HG02763 (cell line): ENCODE measurements at regions not wholly inside any gene's neighbourhood (a gene's known extent, or its start where the extent isn't known, plus 50 kb on each side); places are given as distances from the start of the nearest gene placed in this dataset.
"Not testable (repeated sequence)": the region's sequence is repeated elsewhere in the genome, so short reads cannot be mapped to it uniquely, and the experiment has no call there.

ENCODE experiments used
- ATAC-seq: cut with Tn5 transposase; IDR thresholded peaks from one replicate; pipeline ENCODE4 v1.9.1; 2021; ENCODE audit warnings: mild to moderate bottlenecking, moderate library complexity; ENCODE audit not compliant: unreplicated experiment

DNA sequence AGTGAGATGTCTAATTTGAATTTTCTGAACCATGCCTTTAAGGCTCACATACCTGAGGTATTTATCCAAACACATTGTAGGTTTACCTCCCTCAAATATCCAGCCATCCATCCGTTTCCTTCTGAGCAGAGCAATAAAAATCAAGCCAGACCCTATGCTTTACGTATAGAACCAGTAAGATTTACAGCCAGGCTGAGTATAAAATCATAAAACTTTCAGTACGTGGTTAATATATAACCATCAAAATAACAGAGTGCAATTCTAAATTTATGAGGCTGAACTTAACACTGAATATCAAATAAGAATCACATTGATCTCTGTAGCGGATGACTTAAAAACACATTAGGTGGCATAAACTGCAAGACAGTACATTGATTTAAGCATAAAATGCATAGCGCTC, 877.9 kb upstream of the WWC1 start:
- no peak for ATAC-seq

DNA sequence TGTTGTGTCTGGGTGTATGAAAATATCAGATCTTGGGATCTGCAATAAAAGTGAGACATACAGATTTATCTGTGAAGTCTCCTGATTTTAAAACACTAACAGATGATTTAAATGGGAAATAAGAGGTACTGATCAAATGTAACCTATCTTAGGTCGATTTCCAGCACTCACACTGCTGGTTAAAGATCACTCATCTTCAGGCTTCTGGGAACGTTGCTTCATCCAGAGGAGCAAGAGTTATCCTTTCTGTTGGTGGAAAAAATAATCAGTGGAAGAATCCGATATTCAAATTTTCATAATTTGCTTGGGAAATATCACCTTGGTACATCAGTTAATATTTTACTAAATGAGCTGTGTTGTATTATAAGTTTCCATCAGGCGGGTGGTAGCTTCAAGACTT, 876.8 kb upstream of the WWC1 start:
- no peak for ATAC-seq

DNA sequence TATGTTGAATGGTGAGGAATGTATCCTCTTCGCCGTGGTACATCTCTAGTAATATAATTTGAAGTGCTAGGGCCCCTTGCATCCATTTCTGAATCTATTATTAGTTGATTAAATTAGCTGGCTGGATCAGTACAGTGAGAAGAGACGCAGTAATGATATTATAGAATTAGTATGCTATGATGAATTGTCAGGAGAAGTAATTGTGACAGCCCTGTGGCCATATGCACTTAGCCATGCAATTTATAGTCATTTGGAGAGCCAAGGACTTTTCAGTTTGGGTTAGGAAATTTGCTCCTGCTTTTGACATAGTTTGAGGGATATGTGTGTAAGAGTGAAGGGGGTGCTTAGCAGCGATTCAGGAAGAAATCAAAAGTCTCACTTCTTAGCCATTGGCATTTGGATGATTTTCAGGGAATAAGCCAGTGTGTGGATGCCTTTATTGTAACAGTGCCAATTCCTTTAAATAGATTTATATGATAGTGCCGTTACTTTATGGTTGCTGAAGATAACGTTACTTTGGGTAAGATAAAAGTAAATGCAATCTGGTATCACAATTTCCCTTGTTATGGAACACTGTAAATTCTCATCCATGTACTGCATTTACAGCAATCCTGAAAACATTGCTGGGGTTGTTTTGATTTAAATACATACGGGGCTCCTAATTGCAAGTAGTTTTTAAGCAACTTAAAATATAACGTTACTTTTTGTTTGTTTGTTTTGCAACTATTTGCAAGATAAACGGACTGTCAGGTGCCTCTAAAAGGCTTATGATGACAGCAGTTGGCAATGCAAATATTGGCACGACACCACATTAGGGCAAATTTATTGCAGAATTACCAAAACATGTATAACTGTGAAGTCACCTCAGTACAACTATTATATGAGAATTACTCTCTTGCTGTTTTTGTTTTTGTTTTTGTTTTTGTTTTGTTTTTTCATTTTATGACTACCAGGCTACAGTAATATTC, 875.4 kb upstream of the WWC1 start:
- no peak for ATAC-seq

DNA sequence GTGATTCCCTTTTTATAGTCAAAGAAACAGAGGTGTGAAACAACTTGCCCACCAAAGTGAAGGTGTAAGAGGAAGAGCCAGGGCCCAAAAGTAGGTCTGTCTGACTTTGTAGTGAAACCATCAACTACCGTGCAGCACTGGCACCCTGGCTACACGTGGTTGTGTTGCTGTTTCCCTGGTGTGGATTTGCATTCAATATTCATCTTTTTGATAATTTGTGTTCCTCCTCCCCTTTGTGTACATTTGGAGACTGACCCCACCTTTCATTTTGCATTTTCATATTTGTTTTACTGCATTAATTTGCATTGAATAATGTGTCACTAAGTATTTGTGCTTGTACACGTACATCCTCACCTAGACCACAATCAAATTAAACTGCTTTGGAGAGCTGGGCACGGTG, 873.8 kb upstream of the WWC1 start:
- no peak for ATAC-seq

DNA sequence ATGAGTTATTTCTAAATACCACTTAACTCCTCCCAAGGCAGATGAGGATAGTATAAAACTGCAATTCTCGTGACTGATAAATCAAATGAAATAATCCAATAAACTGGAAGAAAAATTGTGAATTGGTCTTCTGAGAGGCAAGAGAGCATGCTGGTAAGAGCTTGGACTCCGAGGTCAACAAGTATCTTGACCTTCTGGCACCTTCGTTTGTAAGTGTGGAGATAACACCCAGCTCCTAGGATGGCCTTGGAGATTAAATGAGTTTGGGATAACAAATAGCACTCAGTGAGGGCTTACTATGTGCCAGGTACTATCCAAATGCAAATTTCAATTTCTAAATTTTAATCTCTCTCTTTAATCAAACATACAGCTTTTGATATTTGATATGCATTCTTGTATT, 866.3 kb upstream of the WWC1 start:
- ATAC-seq: no peak

DNA sequence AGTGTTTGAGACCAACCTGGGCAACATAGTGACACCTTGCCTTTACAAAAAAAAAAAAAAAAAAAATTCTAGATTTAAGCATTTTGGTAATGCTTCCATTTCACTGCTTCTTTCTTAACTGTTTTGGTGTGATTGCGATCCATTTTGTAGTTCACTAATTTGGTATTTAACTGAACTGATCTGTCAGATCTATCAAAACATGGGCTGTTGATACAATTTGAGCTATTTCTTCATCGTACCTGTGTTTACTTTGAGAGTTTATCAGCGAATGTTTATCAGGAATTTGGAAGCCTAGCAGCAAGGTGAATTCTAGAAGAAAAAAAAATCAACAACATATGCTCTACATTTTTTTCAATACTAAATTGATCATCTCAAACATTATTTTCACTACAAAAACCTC, 864.9 kb upstream of the WWC1 start:
- ATAC-seq: no peak

DNA sequence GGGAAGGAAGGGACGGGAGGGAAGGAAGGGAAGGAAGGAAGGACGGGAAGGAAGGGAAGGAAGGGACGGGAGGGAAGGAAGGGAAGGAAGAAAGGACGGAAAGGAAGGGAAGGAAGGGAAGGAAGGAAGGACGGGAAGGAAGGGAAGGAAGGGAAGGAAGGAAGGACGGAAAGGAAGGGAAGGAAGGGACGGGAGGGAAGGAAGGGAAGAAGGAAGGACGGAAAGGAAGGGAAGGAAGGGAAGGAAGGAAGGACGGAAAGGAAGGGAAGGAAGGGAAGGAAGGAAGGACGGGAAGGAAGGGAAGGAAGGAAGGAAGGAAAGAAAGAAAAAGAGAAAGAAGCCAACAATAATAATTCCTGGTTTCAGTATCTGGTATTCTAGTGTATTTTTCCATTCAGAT, 863.8 kb upstream of the WWC1 start:
- ATAC-seq: not testable (repeated sequence)

DNA sequence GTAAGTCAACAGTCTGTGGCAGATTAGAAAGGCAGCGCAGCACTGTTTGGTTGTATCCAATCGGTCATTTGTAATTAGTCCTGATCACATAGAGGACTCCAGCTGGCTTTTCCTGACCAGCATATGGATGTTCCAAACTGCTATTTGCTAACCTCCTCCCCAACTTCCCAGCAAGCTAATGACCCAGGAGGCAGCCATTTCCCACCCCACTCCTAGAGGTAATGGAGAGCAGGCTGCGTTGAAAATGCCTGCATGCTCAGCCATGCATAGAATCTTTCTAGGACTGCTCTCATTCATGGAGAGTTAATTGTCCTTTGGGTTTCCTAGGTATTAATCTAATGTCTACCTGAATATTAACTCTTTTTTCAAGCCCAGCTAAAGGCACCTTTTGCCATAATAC, 850.6 kb upstream of the WWC1 start:
- no peak for ATAC-seq

DNA sequence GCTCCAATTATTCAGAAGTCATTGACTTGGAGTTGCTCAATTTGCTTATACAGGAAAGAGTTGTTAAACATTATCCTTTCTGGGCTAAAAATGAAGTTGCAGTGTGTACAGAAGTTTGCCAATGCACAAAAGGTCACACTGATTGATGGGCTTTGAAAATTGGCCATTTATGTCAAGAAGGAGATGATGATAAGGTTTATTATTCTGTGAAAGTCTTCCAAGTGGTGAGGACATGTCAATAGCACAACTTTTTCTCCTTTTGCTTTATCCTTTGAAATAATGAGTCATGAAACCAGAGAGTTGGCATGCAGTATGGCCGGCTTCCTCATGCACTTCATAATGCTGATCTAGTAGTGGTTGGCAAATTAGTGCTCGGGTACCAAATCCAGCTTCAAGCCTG, 848.5 kb upstream of the WWC1 start:
- no peak for ATAC-seq

DNA sequence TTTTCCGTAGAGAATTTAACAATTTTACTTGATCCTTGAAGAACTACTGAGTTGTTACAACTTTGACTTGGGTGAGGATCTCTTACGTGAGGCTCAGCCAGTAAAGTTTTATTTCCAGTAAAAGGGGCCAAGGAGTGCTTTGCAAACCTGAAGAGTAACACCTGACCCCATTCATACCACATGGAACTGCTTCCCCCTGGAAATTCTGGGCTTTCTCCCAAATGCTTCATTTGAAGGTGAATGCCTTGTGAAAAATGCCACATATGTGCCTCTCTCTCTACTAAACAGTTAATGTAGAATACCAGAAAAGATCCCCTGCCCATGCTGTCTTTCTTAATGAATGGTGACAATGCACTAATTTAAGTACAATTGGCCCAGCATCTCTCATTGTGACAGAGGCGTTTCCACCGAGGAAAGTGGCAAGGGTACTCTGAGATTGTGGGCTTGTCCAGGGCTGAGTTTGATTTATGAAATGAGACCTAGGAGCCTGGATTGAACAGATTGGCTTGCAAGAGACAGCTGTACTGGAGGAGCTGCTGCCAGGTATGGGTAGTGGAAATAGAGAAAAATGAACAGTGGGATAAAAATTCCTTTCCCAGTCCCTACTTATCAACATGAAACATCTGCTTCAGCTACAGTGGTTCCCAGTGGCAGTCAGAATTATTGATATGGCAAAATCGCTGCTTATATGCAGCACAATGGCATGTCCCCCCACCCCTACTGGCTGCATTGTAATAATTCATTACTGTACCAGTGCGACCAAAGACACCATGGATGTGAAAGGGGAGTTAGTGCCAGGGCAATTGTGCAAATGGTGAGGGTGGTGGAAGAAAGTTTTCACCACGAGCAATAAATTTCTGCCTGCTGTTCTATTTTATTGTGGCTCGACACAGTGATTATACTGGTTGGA, 843.7 kb upstream of the WWC1 start:
- no peak for ATAC-seq

DNA sequence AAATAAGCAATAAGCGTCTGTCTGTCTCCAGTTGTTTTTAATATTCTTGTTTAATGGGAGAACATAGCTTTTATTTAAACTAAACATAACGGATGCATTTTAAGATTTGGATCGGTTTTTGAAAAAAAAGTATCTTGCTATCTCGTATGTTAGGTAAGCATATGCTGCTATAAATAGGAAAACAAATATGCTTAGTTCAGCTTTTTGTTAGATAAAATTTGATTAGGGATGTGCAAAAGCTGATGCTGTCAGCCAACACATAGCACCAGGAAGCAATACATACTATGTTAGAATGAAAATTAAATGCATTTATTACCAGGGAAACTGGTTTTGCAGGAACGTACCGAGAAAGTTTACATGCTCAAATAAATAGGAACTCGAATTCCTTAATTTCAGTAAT, 843.1 kb upstream of the WWC1 start:
- ATAC-seq: no peak

DNA sequence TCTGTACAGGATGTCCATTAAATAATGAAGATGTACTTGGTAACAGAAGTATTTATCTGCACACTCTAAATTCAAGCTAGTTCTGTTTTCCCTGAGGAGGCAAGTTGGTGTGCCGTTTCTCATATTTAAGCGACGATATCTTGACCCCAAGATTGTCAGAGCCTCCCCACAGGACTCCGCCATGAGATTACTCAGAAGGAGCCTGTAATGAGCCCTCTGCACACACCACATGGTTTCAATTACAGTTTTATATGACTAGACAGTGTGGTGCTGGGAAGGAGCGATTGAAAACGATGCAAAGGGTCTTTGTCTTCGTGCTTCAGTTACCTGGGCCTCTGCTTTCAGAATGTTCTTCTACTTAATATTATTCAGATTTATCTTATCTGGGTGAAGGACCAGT, 840.4 kb upstream of the WWC1 start:
- no peak for ATAC-seq

DNA sequence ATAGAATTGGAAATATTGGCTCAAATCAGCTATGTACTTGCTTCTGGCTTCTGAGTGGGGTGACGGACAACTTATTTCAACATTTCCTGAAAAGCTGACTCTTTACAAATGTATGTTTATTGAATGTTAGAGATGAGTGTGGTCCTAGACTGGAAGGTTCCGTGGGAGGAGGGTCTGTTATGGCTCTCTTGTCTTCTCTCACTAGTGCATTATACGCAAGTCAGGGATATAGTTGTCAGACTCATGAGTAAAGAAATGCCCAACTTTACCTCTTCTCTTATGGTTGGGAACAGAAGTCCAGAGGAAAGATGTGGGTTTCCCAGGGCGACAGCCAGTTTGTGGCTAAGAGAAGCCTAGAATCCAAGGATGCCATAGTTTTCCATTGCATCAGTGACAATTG, 839.3 kb upstream of the WWC1 start:
- no peak for ATAC-seq

DNA sequence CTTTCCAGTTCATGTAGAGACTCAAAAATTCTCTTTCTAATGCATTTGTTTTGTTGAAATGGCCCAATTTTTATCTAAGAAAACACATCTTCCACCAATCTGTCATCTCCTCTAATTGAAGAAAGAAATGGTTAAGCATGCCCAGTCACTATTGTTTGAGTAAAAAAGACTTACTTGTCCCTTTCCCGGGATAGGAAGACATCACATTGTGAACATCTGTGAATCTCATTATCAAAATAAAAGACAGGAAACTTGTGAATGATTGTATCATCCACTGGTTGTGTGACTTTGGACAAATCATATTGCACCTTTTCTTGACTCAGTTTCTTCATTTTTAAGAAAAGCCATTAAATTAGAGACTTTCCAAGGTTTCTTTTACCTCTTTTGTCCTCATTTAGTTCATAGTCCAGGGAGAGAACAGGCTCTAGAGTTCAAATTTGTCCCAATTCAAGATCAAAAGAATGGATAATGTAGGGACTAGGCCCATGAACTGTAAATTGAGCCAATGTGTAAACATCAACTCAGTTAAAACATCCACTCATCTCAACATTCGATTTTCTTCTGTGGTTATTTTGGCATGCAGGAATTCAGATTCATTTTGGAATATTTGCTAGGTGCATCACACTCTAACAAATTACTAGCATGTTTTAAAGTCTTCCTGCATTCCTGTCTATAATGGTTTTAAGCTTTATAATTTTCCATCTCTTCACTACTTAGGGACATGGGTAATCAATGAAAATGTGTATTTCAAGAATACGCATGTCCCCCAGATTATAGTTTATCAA, 838.0 kb upstream of the WWC1 start:
- no peak for ATAC-seq

DNA sequence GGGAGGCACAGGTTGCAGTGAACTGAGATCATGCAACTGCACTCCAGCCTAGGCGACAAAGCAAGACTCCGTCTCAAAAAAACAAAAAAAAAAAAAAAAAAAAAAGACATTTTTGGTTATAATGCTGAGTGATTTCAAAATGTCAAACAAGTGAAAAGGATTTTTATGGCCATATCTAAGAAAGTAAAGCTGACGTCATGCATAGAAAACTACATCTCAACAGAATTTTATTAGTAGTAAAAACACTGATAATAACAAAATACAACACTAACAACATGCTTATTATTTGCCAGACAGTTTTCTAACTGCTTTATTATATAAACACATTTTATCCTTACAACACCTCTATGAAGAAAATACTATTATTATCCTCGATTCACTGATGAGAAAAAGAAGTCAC, 833.0 kb upstream of the WWC1 start:
- no peak for ATAC-seq

DNA sequence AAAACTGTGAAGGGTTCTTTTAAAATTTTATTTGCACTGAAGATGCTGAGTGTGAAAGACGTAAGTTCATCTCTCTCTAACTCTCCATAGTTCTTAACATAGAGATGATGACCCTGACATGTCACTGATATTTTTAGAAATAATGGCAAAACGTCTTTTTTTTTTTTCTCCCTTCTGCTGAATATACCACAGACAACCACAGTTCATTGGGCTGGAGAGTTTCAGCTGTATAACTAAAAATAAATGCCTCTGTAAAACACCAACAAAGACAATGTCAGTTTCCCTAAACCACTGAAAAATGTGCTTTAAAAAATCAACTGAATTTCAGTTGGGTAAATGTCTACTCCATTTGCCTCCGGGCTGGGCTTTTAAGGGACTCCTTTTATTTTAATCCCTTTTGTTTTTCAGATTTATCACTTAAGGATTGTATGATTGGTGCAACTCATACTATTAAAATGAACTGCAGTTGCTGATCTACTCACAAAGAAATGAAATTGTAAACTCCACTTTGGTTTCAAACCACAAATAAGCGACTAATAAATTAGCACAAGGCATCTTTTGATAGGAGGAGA, 830.9 kb upstream of the WWC1 start:
- no peak for ATAC-seq

DNA sequence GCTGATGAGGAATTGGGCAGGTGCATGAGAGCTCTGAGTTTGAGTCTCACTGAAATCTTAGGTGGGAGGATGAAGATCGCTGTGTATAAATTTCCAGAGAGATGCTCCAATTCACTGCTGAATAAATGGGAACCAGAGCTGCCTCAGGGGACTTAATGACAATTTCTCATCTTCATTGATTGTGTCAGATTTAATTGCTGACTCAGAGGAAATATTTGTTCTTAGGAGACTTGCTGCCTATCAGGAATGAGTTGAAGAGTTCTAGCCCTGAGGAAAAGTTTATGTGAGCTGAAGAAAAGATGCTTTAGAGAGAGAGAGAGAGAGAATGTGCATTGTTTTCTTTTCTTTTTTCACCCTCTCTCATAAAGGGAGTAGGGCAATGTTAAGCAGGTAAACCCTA, 827.5 kb upstream of the WWC1 start:
- no peak for ATAC-seq

DNA sequence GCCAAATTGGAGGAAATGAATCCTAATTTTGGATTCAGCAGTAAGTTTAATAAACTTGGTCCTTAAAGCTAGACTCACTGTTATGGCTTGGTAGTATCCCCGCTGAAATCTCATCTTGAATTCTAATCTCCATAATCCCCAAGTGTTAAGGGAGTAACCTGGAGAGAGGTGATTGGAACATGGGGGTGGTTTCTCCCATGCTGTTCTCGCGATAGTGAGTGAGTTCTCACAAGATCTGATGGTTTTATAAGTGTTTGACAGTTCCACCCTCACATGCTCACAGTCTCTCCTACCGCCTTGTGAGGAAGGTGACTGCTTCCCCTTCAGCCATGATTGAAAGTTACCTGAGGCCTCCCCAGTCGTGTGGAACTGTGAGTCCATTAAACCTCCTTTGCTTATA, 824.5 kb upstream of the WWC1 start:
- ATAC-seq: no peak

DNA sequence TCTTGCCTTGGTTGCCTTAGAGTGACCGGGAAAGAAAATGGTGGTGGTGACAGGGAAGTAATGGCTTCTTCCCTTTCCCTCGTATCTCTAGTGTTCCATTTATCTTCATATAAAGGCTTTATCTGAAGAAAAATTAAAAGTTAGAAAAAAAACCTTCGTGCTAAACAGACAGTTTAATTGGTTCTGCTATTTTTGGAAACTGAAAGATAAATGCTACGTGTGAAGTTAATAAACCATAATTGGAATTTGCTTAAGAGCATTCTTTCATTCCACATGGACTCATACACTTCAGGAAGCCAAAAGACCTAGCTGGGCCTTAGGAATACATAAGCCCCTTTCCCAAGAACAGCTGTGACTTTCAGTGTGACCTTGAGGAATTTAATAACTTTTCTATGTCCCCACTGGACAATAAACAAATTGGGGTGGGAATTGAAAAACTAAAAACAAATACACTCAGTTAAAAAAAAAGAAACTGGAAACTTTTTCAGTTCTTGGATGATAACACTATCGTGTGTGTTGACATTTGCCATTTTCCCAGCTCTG, 818.8 kb upstream of the WWC1 start:
- ATAC-seq: no peak

DNA sequence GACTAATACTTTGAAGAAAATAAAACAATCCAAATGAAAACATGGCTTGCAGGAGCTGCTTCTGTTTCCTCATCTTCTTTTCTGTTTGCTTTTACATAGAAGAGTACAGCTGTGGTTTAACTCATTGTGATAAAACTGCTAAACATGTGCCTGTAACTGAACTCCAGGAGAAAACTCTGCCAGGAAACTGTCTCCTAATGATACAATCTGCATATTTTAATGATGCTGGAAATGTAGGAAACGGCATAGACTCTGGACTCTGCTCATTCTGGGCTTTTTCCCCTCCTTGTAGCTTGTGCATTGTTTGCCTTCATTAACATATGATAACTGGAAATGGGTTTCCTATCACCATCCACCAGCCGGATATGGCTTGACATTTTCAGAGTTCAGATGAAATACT, 813.3 kb upstream of the WWC1 start:
- no peak for ATAC-seq

DNA sequence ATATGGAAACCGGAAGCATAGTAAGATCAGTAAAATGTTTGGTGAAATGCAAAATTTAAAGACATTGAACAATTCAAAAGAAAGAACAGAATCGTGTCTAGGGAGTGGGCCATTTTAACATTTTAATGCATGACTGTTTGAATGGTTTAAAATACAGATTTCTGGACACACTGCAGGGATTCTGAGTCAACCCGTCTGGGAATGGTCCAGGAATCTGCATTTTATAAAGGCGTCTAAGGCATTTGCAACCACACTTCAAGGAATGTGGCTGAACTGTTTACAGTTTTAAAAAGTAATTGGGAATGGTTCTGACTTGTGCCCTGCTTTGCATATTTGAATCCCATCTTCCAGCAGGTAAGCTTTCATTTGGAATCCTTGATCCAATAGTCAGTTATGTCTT, 811.7 kb upstream of the WWC1 start:
- no peak for ATAC-seq
